Calu3 (cell line): ENCODE measurements at regions not wholly inside any gene's neighbourhood (a gene's known extent, or its start where the extent isn't known, plus 50 kb on each side); places are given as distances from the start of the nearest gene placed in this dataset.

ENCODE experiments used
- BruUV-seq: library from RNA; stranded (reverse); fragments of 400-500 nt; replicated peaks from 2 replicates; lab custom pipeline; 2021; lab: Mats Ljungman, UMichigan
- CTCF ChIA-PET: fragments of 300-600 bp; sonication (Branson Sonifier 250); formaldehyde crosslinking; loops from one replicate; lab custom pipeline; 2022; ENCODE audit warnings: antibody characterized with exemption; lab: Charles Lee
- DNase-seq: peaks from one replicate; pipeline ENCODE4 v3.0.0; 2022
- H3K27ac Mint-ChIP-seq: one replicate; pipeline ENCODE4 v1.8.0; 2022; ENCODE audit warnings: mixed read lengths; ENCODE audit not compliant: unreplicated experiment
- H3K27me3 Mint-ChIP-seq: one replicate; pipeline ENCODE4 v1.8.0; 2022; ENCODE audit warnings: mixed read lengths; ENCODE audit not compliant: unreplicated experiment
- H3K36me3 Mint-ChIP-seq: one replicate; pipeline ENCODE4 v1.8.0; 2022; ENCODE audit warnings: mild to moderate bottlenecking, moderate library complexity, mixed read lengths; ENCODE audit not compliant: insufficient read depth, unreplicated experiment
- H3K4me1 Mint-ChIP-seq: one replicate; pipeline ENCODE4 v1.8.0; 2022; ENCODE audit warnings: mild to moderate bottlenecking, low read depth, mixed read lengths; ENCODE audit not compliant: unreplicated experiment
- H3K4me3 Mint-ChIP-seq: one replicate; pipeline ENCODE4 v1.8.0; 2022; ENCODE audit warnings: mild to moderate bottlenecking, low read depth, moderate library complexity, mixed read lengths; ENCODE audit not compliant: unreplicated experiment
- H3K9me3 Mint-ChIP-seq: one replicate; pipeline ENCODE4 v1.8.0; 2022; ENCODE audit warnings: low read depth, mixed read lengths; ENCODE audit not compliant: unreplicated experiment
- intact Hi-C: fragments of 100-400 bp; cut with micrococcal nuclease; formaldehyde crosslinking; loops from one replicate; pipeline ENCODE4 v1.10.0; 2022; ENCODE audit not compliant: unreplicated experiment
- TF ChIP-seq, protein P1 (sequence below): fragments of 200-600 bp; IDR thresholded peaks from one replicate; pipeline ENCODE4 v1.8.0; 2022; ENCODE audit warnings: antibody characterized with exemption; ENCODE audit not compliant: unreplicated experiment

DNA sequence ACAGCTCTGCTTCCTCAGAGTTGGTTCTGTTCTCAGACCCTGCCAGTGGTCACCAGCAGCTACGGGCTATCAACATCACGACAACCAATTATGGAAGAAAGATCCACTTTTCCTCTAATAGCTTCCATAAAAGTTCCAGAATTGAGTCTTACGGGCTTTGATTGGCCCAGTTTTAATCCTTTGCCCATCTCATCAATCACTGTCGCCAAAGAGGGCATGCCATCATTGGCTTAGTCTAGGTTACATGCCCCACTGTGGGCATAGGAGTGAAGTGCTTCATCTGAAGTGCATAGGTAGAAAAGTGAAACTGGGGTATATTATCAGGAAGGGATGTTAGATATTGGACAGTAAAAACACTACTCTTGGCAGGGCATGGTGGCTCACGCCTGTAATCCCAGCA is 76.6 kb upstream of the DHX40 start:
- no peak for DNase-seq
- CTCF ChIA-PET, result no interaction called here
- no peaks in the 10 kb centered on the region for H3K36me3 Mint-ChIP-seq
- no TSS peak for BruUV-seq
- H3K27me3 Mint-ChIP-seq, result no peaks in the 10 kb centered on the region
- intact Hi-C loops, result no loop called here
- peaks cover 10% of the 10 kb centered on the region for H3K4me1 Mint-ChIP-seq
- no peak overlapping the region for H3K4me3 Mint-ChIP-seq
- H3K9me3 Mint-ChIP-seq, result no peaks in the 10 kb centered on the region
- no peak overlapping the region for H3K27ac Mint-ChIP-seq
- TF ChIP-seq, protein P1, sequence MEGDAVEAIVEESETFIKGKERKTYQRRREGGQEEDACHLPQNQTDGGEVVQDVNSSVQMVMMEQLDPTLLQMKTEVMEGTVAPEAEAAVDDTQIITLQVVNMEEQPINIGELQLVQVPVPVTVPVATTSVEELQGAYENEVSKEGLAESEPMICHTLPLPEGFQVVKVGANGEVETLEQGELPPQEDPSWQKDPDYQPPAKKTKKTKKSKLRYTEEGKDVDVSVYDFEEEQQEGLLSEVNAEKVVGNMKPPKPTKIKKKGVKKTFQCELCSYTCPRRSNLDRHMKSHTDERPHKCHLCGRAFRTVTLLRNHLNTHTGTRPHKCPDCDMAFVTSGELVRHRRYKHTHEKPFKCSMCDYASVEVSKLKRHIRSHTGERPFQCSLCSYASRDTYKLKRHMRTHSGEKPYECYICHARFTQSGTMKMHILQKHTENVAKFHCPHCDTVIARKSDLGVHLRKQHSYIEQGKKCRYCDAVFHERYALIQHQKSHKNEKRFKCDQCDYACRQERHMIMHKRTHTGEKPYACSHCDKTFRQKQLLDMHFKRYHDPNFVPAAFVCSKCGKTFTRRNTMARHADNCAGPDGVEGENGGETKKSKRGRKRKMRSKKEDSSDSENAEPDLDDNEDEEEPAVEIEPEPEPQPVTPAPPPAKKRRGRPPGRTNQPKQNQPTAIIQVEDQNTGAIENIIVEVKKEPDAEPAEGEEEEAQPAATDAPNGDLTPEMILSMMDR, result no peak

DNA sequence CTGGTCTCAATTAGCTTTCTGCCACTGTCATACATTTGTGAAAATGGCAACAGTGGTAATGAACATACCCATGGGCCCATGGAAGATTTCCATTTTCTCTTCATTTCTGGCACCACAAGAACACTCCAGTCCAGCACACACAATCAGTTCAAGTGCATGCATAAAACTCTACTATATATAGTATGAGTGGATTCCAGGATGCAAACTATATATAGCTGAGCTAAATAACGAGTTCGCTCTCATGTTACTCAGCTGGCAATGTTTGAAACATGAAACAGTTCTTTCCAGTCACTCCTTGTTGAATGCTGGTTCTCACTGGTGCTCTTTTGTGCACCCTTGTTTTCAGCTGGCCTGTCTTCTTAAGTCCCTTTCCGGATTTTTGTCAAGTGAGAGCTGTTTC is 75.2 kb upstream of the DHX40 start:
- peaks cover 13% of the 10 kb centered on the region for H3K27me3 Mint-ChIP-seq
- H3K4me3 Mint-ChIP-seq, result no peak overlapping the region
- H3K9me3 Mint-ChIP-seq, result peaks cover 3% of the 10 kb centered on the region
- H3K4me1 Mint-ChIP-seq, result peaks cover 10% of the 10 kb centered on the region
- intact Hi-C loops, result no loop called here
- TF ChIP-seq, protein P1, result no peak
- CTCF ChIA-PET, result interaction anchor here (0.6 to 0.7 kb wide), 2 partner anchors 40 to 46 kb away, joined by 3 to 4 read pairs; no protein-coding TSS in a partner anchor
- no peak for DNase-seq
- H3K27ac Mint-ChIP-seq, result no peak overlapping the region
- H3K36me3 Mint-ChIP-seq, result no peaks in the 10 kb centered on the region
- no TSS peak for BruUV-seq

DNA sequence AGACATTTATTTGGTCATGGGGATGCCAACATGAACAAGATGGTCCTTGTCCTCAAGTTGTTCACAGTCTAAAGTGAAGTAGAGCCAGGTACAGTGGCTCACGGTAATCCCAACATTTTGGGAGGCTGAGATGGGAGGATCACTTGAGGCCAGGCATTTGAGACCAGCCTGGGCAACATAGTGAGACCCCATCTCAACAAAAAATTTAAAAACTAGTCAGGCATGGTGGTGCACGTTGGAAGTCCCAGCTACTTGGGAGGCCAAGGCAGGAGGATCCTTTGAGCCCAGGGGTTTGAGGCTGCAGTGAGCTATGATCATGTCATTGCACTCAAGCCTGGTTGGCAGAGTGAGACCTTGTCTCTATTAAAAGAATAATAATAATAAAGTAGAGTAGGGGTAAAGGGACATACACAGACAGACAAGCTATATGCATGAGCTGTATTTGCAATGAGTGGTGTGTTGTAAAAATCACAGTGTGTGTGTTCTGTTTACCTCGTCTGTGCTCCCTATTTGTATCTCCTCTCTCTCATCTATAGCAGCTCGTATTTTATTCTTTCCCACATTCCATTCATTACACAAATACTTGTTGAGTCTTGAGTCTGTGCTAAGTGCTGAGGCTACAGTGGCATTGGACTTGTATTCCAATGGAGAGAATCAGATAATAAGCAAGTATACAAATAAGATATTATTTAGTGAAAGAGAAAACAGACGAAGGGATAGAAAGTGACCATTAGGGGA is 73.9 kb upstream of the DHX40 start:
- H3K27ac Mint-ChIP-seq, result no peak overlapping the region
- BruUV-seq, result no TSS peak

DNA sequence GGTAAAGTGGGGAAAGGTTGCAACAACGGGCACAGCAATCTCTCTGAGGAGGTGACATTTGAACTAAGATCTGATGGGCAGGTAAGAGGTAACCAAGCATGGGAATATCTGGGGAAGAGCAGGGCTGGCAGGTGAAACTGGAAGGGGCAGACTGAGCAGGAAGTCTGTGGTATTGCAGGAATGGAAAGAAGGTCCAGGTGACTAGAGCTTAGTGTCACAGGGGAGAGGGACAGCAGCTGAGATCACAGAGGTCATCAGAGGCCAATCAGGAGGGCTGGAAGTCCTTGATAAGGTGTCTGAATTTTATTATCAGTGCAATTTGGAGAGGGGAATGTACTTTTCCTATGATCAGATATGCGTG is 73.3 kb upstream of the DHX40 start:
- BruUV-seq, result no TSS peak
- TF ChIP-seq, protein P1, result no peak
- no peak overlapping the region for H3K27ac Mint-ChIP-seq
- CTCF ChIA-PET, result no interaction called here
- H3K4me1 Mint-ChIP-seq, result peaks cover 10% of the 10 kb centered on the region
- peaks cover 4% of the 10 kb centered on the region for H3K9me3 Mint-ChIP-seq
- peaks cover 18% of the 10 kb centered on the region for H3K27me3 Mint-ChIP-seq
- intact Hi-C loops, result no loop called here
- H3K36me3 Mint-ChIP-seq, result no peaks in the 10 kb centered on the region
- no peak for DNase-seq
- no peak overlapping the region for H3K4me3 Mint-ChIP-seq

More for the DNA sequence above, 73.9 kb upstream of the DHX40 start:
- intact Hi-C loops, result no loop called here
- Mint-ChIP-seq H3K9me3 (peaks cover 4% of the 10 kb centered on the region), H3K27me3 (peaks cover 18% of the 10 kb centered on the region), H3K36me3 (no peaks in the 10 kb centered on the region), H3K4me3 (no peak overlapping the region), H3K4me1 (peaks cover 10% of the 10 kb centered on the region)
- TF ChIP-seq, protein P1, result no peak
- CTCF ChIA-PET, result interaction anchor here (0.6 kb wide), 1 partner anchor 20 kb away, joined by 3 read pairs; no protein-coding TSS in a partner anchor
- no peak for DNase-seq
